B cell (primary cell): ENCODE measurements at regions not wholly inside any gene's neighbourhood (a gene's known extent, or its start where the extent isn't known, plus 50 kb on each side); places are given as distances from the start of the nearest gene placed in this dataset.

Source experiments
- ATAC-seq: fragments of 200-7000 bp; cut with Tn5 transposase; one replicate; pipeline ENCODE4 v1.10.0; 2021; ENCODE audit warnings: low read depth, mild to moderate bottlenecking, moderate number of reproducible peaks, moderate library complexity
- CTCF ChIA-PET: fragments of 350-600 bp; sonication (Branson Sonifier 250); formaldehyde crosslinking; loops from one replicate; lab custom pipeline; 2021; ENCODE audit warnings: antibody characterized with exemption, inconsistent platforms; lab: Charles Lee
- POLR2A ChIA-PET: fragments of 350-600 bp; sonication (Branson Sonifier 250); formaldehyde crosslinking; loops from one replicate; lab custom pipeline; 2021; ENCODE audit warnings: antibody characterized with exemption; lab: Charles Lee
- DNase-seq: peaks from one replicate; pipeline ENCODE4 v3.0.0; 2013
- H2AFZ ChIP-seq: 2 replicates; pipeline ENCODE4 v1.6.1; 2012; ENCODE audit warnings: mild to moderate bottlenecking, low read depth, low read length; ENCODE audit not compliant: insufficient read depth, poor library complexity, severe bottlenecking
- H3K27ac ChIP-seq, 2 donors: 1 replicate in 1 of 2; 2 replicates in 1 of 2; pipeline ENCODE4 v1.5.1; 2012 to 2013; ENCODE audit warnings: low read length in 2 of 2, mild to moderate bottlenecking in 2 of 2, moderate library complexity in 1 of 2
- H3K27me3 ChIP-seq, 4 experiments: fragments of 200-600 bp in 1 of 4; sonication (generic) in 1 of 4; replicated peaks in 1 of 4; 1 replicate in 2 of 4; 2 replicates in 2 of 4; pipeline versions ENCODE4 v1.6.1 to v1.7.0; 2013 to 2016; ENCODE audit warnings: low read length in 3 of 4, mild to moderate bottlenecking in 2 of 4, mixed read lengths in 1 of 4, moderate library complexity in 1 of 4; ENCODE audit not compliant: insufficient read depth in 4 of 4, control insufficient read depth in 3 of 4; ENCODE audit errors: control extremely low read depth in 1 of 4
- H3K36me3 ChIP-seq, 2 experiments: replicated peaks in 1 of 2; 1 replicate in 1 of 2; 2 replicates in 1 of 2; pipeline versions ENCODE4 v1.6.1 to v1.7.1; 2013; ENCODE audit warnings: low read length in 1 of 2; ENCODE audit not compliant: insufficient read depth in 2 of 2, control insufficient read depth in 1 of 2; ENCODE audit errors: control extremely low read depth in 1 of 2, extremely low read depth in 1 of 2
- H3K4me1 ChIP-seq, 2 donors: fragments of 200-600 bp in 1 of 2; sonication (generic) in 1 of 2; 1 replicate in 1 of 2; 2 replicates in 1 of 2; pipeline versions ENCODE4 v1.5.1 to v1.6.1; 2013 to 2017; ENCODE audit warnings: low read length in 2 of 2; ENCODE audit not compliant: control insufficient read depth in 2 of 2, insufficient read depth in 2 of 2
- H3K4me2 ChIP-seq: replicated peaks from 2 replicates; pipeline ENCODE3; 2012; ENCODE audit warnings: mild to moderate bottlenecking, low read depth, low read length; ENCODE audit not compliant: poor library complexity, severe bottlenecking
- H3K4me3 ChIP-seq, 5 experiments: fragments of 200-600 bp in 1 of 5; sonication (generic) in 1 of 5; 1 replicate in 3 of 5; 2 replicates in 2 of 5; pipeline versions ENCODE4 v1.5.1 to v1.7.0; 2011 to 2016; ENCODE audit warnings: low read length in 4 of 5, mild to moderate bottlenecking in 4 of 5, low read depth in 2 of 5, control low read depth in 1 of 5, moderate library complexity in 1 of 5; ENCODE audit not compliant: insufficient read depth in 1 of 5; ENCODE audit errors: control extremely low read depth in 1 of 5, extremely low read depth in 1 of 5
- H3K79me2 ChIP-seq: fragments of 200-600 bp; sonication (generic); one replicate; pipeline ENCODE4 v1.6.0; 2016; ENCODE audit warnings: low read length; ENCODE audit not compliant: control insufficient read depth, insufficient read depth
- H3K9ac ChIP-seq: fragments of 200-600 bp; sonication (generic); 2 replicates; pipeline ENCODE4 v1.6.1; 2017; ENCODE audit warnings: mild to moderate bottlenecking, low read length, moderate library complexity
- H3K9me3 ChIP-seq, 3 donors: one replicate each; pipeline versions ENCODE4 v1.6.1 to v1.7.1; 2013; ENCODE audit warnings: low read length in 2 of 3; ENCODE audit not compliant: control insufficient read depth in 2 of 3, insufficient read depth in 1 of 3; ENCODE audit errors: control extremely low read depth in 1 of 3
- H4K20me1 ChIP-seq: 2 replicates; pipeline ENCODE4 v1.6.0; 2012; ENCODE audit warnings: mild to moderate bottlenecking, low read length; ENCODE audit not compliant: insufficient read depth, control insufficient read depth, poor library complexity, severe bottlenecking
- H3K27ac Mint-ChIP-seq: one replicate; pipeline ENCODE4 v1.8.0; 2021; ENCODE audit warnings: mixed read lengths
- H3K27me3 Mint-ChIP-seq: one replicate; pipeline ENCODE4 v1.8.0; 2021; ENCODE audit warnings: mixed read lengths
- H3K4me1 Mint-ChIP-seq: one replicate; pipeline ENCODE4 v1.8.0; 2021; ENCODE audit warnings: mixed read lengths
- H3K4me3 Mint-ChIP-seq: one replicate; pipeline ENCODE4 v1.8.0; 2021; ENCODE audit warnings: mixed read lengths
- H3K9me3 Mint-ChIP-seq: one replicate; pipeline ENCODE4 v1.8.0; 2022; ENCODE audit warnings: mixed read lengths; ENCODE audit not compliant: insufficient read depth
- CTCF ChIP-seq: fragments of 200-600 bp; IDR thresholded peaks from one replicate; pipeline ENCODE4 v1.8.0; 2022; ENCODE audit warnings: antibody characterized with exemption, mild to moderate bottlenecking
- EZH2 ChIP-seq: IDR thresholded peaks from 2 replicates; pipeline ENCODE4 v1.6.1; 2012; ENCODE audit warnings: borderline replicate concordance, low read depth, mild to moderate bottlenecking, moderate library complexity, low read length; ENCODE audit not compliant: insufficient read depth, poor library complexity, severe bottlenecking
- WGBS: methylation state at CpG from one replicate; pipeline ENCODE4 v1.1.5; 2013; ENCODE audit warnings: missing lambda C conversion rate; ENCODE audit not compliant: insufficient coverage; 5-methylcytosine and 5-hydroxymethylcytosine counted together
- intact Hi-C: fragments of 100-400 bp; cut with micrococcal nuclease; formaldehyde crosslinking; loops from one replicate; pipeline ENCODE4 v1.10.0; 2022

- no peak for TF ChIP-seq EZH2
- TF ChIP-seq CTCF, result no peak
- Histone ChIP-seq H2AFZ (no peak overlapping the region), H3K9me3 (peaks cover 0 to 3% (median 0%) of the 10 kb centered on the region in 3 donors), H3K27ac (no peak overlapping the region), H3K4me2 (no peak overlapping the region), H3K4me1 (no peaks in the 10 kb centered on the region), H3K4me3 (no peak overlapping the region), H4K20me1 (no peaks in the 10 kb centered on the region), H3K36me3 (no peaks in the 10 kb centered on the region), H3K27me3 (no peaks in the 10 kb centered on the region), H3K9ac (no peak overlapping the region), H3K79me2 (no peaks in the 10 kb centered on the region)
- H3K9me3 Mint-ChIP-seq, result no peaks in the 10 kb centered on the region
- WGBS, result 77% methylated on average over 2 of the region's 4 CpGs
- no peaks in the 10 kb centered on the region for H3K27me3 Mint-ChIP-seq
- POLR2A ChIA-PET, result no interaction called here
- ATAC-seq (no peak), DNase-seq (no peak)
- H3K27ac Mint-ChIP-seq, result no peak overlapping the region
- CTCF ChIA-PET, result no interaction called here
- H3K4me1 Mint-ChIP-seq, result no peaks in the 10 kb centered on the region
- intact Hi-C loops, result no loop called here
- H3K4me3 Mint-ChIP-seq, result no peak overlapping the region
Observed at GRCh38 chr13:105929505-105929904, 606.0 kb downstream of the EFNB2 start.

GRCh38 chr13:105928901-105929300 lies 606.6 kb downstream of the EFNB2 start:
- TF ChIP-seq CTCF, result no peak
- no peak for TF ChIP-seq EZH2
- no peaks in the 10 kb centered on the region for H3K79me2 ChIP-seq
- H3K27ac Mint-ChIP-seq, result no peak overlapping the region
- DNase-seq (no peak), ATAC-seq (no peak)
- ChIA-PET POLR2A (no interaction called here), CTCF (no interaction called here)
- no peaks in the 10 kb centered on the region for H3K4me1 Mint-ChIP-seq
- H3K27me3 Mint-ChIP-seq, result no peaks in the 10 kb centered on the region
- H3K36me3 ChIP-seq, result no peaks in the 10 kb centered on the region
- H3K4me2 ChIP-seq, result no peak overlapping the region
- no peak overlapping the region for H2AFZ ChIP-seq
- H3K9me3 Mint-ChIP-seq, result no peaks in the 10 kb centered on the region
- peaks cover 0 to 3% (median 0%) of the 10 kb centered on the region in 3 donors for H3K9me3 ChIP-seq
- H3K4me3 Mint-ChIP-seq, result no peak overlapping the region
- H3K27ac ChIP-seq, result no peak overlapping the region
- intact Hi-C loops, result no loop called here
- H3K27me3 ChIP-seq, result no peaks in the 10 kb centered on the region
- no peak overlapping the region for H3K4me3 ChIP-seq
- no peak overlapping the region for H3K9ac ChIP-seq
- WGBS, result 100% methylated on average over 4 of the region's 4 CpGs
- H4K20me1 ChIP-seq, result no peaks in the 10 kb centered on the region
- H3K4me1 ChIP-seq, result no peaks in the 10 kb centered on the region
